Activated CD8-positive, alpha-beta memory T cell treated with anti-CD3 and anti-CD28 coated beads, Interleukin-2, amount 50 U/mL, for 4 hours (primary cell): ENCODE measurements at regions not wholly inside any gene's neighbourhood (a gene's known extent, or its start where the extent isn't known, plus 50 kb on each side); places are given as distances from the start of the nearest gene placed in this dataset.
"Not testable (repeated sequence)": the region's sequence is repeated elsewhere in the genome, so short reads cannot be mapped to it uniquely, and the experiment has no call there.

Experiments
- DNase-seq: peaks from one replicate; pipeline ENCODE4 v3.0.0-alpha.2; 2020

DNA sequence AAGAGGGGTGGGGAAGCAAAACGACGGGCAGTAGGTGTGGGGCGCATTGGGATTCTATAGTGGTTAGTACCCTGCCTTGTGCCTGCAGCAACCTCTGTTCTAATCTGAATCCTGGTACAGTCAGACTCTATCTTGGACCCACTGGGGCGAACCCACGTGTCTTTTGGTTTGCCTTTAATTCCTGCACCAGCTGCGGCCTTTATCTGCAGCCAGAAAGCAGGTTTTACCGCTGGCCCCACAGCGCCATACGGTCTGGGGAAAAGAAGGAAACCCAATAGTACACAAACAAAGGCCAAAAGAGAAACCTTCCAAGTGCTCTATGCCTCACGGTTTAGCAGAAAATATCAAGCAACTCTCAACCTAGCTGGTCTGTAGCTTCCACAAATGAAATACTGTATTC is 118.2 kb downstream of the PPIAL4A start:
- DNase-seq = not testable (repeated sequence)

DNA sequence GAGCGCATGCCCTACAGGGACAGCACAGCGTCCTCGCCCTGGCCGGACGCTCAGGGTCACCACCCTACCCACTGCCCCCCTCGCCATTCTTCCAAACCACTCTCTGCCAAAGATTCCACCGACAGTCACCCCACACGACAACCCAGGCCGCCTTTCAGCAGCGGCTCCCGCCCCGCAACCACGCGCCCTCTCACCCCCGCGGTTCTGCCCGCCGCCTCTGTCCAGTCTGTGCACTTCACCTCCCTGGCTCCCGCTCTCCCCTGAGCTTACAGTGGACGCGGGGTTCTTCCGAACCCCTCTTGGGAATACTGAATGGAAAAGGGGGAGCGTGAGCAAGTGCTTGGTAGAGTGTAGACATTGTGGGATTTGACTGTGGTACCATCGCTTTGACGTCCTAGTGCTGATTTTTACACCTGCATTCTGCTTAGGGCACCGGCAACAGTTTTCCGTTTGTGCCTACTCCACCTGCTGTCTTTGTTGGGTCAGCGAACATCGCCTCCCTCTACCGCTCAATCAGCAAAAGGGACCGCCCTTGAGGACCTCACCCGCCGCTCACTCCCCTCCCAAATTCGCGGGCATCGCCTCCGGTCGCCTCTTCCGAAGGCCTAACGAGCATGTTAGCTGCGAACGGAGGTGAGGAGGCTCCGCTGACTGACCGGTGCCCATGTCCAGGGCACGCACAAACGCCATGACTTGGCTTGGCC is 119.1 kb downstream of the PPIAL4A start:
- DNase-seq = not testable (repeated sequence)

DNA sequence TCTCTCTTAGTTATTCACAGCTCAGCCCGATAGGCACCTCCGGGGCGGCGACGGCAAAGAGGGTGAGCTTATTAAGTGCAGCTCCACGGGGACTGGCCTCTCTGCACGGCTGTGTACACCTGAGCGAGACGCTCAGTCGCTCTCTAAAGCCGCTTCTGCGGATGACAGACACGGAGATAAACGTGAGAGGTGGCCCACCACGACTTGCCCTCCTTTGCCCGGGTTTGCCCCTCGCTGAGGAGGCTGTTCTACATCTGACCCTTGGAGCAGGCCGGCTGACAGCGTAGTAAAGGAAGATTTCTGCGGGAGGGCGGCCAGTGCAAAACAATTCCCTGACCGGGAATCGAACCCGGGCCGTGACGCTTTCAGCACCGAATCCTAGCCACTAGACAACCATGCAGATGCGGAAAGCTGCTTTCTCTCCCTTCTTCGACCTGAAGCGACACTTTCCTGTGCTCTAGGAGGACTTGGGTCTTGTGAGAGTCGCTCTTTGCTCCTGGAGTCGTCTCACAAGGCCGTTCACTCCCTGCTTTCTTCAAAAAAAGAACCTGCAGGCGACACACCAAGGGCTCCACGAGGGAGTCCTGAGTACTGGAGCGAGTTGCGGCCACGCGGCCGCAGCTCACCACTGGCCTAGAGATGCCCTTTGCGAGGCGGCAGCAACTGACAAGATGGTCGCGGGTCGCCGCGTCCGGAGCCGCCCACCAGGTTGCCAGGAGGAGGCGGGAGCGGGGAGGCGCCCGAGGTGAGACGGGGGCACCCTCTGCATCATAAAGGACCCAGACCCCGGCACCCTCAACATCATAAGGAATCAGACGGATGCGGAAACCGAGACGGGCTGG is 119.9 kb downstream of the PPIAL4A start:
- DNase-seq = peak; percentile 28

DNA sequence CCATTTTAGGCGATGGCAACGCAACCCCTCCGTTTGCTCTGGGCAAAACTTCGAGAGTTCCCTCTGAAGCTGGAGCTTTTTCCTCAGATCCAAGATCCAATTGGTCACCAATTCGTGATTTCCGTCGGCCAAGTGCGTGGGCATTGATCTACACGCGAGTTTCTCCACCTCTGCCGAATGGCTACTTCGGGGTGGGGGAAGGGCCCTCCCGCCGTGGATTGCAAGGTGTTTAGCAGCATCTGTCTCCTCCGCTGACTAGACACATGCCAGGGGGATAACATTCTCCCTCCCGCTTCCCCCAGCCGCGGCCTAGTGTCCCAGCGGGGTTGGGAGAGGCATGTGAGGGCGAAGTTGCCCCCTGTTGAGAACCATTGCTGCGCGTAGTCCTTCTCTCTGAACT is 120.6 kb downstream of the PPIAL4A start:
- not testable (repeated sequence) for DNase-seq

DNA sequence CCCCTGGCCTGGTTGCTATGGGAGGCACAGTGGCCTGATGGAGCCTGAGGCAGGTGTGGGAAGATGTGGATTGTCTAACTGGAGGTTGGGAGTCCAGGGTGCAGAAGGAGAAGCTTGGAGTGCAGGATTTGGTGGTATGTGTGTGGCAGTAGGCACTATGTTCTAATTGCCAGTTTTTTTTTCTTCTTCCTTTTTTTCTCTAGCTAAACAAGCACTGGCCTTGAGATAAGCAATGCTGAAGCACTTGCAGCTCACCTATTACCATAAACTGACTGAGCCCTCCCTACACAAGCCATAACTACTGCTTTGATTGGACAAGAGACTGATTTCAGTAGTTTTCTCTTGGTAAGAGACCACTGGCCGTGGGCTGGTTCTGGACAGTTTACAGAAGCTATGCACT is 123.6 kb downstream of the PPIAL4A start:
- DNase-seq = not testable (repeated sequence)

DNA sequence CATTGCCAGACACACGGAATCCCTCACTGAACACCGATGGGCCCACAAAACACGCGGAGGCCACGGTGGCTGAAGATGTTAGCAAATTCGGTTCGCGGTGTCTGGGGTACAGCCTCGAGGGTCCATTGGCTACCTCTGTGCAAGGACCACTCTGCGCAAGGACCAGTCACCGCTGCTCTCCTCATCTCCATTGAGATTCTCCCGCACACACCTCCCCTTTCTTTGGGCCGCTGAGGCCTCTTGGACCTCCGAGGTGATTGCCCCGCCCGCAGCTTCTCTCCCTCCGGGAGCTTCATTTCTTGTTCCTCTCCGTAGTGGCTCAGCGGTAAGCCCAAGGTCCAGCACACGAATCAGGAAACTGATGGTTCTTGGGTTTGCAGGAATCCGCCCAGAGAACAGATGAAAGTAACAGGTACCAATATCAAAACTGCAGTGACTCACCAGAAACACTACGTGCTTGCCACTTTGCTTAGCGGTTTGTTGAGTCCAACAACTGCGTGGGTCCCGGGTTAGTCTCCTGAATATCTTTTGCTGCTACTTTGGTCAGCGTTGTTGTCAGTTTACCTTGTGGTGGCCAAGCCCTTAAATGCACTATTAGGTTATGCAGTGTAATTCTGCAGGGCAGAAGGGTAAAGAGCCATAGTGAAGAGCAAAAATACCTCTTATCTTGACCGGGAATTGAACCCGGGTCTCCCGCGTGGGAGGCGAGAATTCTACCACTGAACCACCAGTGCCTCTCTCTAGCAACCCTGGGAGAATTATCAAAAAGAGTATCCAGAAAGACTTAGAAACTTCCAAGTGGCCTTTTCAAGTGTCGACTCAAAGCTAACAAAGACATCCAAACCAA is 126.8 kb downstream of the PPIAL4A start:
- DNase-seq = not testable (repeated sequence)

DNA sequence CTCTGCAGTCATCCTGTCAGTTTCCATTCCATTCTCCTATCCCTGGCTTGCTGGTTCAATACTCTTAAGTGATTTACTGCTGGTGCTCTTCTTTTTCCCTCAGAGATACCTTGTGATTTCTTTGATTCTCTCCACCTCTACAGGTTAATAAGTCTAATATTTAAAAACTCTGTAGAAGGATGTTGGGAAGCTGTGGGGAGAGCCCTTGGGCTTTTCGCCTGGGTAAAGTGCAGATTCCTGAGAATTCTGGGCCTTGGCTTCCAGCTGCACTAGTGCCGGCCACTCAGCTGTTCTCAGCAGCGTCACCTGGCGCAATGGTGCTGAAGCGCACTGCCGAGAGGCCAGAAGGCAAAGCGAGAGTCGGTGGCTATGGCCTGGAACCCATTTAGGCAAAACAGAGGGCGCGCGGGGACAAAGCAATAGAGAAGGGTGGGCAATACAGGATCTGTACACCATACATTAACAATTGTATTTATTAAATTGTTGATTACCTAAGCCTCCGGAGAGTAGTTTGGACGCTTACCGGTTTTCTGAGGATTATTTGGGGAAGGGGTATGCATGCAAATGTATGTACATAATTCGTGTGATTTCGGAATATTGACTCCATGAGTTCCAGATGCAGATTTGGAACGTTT is 130.3 kb downstream of the PPIAL4A start:
- not testable (repeated sequence) for DNase-seq

DNA sequence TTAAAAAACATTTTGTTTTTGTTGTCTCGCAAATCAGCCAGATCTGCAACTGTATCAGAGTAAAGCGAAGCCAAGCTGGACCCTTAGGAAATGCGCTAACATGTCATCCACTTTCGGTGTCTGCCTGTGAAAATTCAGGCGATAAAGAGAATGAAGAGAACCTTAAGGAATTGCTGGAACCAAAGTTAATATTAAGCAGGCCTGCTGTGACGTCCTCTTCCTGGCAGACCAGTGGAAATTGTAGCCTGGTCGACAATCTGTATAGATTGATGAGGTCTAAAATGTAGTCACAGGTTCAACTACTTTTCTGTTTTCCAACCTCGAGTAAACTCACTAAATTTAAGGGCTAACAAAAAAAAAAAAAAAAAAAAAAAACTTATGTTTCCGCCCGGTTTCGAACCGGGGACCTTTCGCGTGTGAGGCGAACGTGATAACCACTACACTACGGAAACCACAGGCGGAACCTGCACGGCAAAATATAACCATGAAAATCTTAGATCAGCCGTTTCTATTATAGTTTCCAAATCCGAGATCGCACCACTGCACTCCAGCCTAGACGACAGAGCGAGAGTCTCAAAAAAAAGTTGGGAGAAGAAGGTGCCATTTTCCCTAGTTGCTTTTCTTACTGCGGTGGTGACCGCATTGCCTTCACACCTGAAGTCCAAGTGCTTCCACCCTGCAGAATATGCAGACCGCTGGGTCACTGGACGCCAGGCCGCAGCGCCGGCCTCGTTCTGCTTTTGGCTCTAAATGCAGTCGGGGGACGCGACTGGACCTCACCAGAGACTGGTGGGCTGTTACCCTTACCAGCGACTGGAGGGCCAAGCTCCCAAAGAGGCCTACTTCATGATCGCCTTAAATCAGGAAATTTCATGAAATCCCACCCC is 131.0 kb downstream of the PPIAL4A start:
- DNase-seq = not testable (repeated sequence)

DNA sequence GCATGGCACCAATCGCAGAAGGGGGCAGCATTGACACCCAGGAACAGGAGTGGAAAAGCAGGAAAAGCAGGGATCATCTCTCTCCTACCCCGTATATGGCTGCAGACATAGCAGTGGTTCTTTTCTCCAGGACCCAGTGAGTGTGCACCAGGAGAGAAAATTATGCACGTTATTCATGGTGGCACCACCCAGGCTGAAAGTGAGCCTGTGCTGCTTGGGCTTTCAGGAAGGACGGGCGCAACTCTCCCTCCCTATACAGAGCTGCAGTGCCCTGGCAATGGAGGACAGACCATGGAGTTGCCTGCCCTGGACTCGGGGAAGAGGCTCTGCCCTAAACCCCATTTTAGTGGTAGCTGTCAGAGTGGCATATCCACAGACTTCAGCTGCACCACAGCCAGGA is 132.1 kb downstream of the PPIAL4A start:
- DNase-seq = not testable (repeated sequence)

DNA sequence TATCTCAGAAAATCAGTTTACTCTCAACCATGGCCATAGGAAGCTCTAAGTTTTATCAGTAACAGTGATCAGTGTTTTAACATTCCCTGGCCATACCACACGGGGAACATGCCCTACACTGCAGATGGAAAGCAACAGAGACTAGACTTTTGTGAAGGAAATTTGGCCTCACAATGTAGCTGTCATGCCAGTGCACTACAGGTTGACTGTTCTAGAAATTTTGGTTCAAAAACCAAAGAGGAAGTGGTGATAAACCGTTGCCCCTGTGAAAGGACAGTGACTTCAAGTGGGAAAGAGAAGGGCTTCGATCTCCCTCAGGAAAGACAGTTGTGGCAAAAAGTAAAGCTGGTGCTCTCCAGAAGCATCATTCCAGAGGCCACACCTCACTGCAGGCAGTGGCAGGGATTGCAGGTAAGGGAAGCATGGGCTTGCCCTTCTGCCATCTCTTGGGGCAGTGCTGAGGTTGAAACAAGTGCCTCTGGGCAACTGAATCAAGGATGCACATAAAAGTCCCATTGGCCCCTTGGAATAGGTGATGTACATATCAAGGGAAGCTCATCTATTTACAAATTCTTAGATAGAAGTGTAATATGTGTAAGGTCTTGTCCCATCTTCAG is 143.4 kb downstream of the PPIAL4A start:
- not testable (repeated sequence) for DNase-seq

DNA sequence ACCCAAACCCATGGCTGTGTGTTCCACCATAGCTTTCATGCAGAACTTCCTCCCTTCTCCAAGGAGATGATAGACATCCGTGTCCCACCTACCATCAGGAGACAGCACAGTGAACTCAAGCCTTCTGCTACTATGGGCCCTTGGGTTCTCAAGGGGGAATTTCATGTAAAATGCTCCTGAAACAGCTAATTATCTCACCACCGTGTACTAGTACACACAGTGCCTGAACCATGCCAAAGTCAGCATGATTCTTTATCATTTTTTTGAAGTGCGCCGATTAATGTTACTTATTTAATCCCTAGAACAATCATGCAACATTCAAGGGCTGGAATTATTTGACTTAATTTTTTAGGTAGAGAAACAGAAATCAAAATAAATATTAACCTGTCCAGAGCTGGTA is 147.2 kb downstream of the PPIAL4A start:
- DNase-seq = not testable (repeated sequence)

DNA sequence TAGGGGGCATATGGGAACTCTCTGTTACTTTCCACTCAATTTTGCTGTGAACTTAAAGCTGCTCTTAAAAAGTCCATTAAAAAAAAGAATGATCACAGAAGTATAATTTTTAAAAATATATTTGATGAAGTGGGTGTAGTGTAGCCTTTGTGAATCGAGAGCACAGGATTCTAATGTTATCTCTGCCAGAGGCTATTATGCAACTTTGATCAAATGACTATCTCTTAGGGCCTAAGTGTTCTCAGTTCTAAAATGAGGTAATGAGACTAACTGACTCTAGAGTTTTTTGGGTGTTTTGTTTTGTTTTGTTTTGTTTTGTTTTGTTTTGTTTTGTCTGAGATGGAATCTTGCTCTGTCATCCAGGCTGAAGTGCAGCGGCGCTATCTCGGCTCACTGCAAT is 143.2 kb downstream of the FAM72B start:
- DNase-seq = not testable (repeated sequence)

DNA sequence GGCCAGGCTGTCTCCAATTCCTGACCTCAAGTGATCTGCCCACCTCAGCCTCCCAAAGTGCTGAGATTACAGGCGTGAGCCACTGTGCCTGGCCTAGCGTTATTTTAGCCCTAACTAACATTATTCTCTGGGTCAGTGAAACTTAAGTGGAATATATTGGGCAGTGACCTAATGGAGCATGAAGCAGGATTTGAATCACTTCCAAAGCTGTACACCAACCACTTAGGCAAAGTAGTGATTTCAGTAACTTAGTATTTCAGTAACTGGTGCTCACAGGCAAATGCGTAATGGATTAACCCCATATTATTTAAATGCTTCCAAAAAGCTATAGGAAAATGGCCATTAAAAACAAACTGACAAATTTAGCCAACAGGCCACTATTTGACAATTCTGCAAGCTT is 142.6 kb downstream of the FAM72B start:
- not testable (repeated sequence) for DNase-seq

DNA sequence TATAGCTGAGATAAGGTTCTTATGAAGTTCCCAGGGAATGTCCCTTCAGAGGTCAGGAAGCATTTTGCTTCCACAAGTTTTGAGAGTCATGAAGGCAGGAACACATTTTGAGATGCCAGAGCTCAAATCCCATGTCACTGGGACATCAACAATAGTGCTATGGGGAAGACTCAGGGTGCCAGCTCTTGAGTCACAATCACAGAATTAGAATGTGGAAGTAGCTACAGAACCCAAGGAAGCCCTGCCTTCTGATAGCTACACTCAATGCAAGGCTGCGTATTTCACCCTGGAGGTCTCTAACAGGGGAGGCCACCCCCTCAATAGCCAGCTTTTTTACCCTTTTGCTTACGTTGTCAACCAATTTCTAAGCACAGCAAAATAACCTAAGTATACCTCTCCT is 141.3 kb downstream of the FAM72B start:
- not testable (repeated sequence) for DNase-seq

DNA sequence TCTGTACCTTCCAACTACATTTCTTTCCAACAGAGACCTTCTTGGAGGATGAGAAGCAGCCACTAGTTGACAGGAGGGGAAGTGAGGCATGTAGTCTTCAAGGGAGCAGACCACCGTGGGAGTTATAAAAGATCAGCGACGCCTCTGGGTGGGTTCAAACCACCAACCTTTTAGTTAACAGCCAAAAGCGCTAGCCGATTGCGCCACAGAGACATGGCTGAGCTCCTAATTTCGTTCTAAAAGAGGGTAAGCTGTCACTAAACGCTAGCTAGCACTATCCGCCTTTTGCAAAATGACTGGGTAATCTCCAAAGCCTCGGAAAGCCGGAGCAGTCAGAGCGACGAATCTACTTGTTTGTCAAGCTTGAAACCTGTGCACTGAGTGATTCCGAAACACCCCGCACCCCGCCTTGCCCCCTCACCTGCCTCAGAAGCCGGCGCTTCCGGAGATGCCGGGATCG is 135.8 kb downstream of the FAM72B start:
- not testable (repeated sequence) for DNase-seq

DNA sequence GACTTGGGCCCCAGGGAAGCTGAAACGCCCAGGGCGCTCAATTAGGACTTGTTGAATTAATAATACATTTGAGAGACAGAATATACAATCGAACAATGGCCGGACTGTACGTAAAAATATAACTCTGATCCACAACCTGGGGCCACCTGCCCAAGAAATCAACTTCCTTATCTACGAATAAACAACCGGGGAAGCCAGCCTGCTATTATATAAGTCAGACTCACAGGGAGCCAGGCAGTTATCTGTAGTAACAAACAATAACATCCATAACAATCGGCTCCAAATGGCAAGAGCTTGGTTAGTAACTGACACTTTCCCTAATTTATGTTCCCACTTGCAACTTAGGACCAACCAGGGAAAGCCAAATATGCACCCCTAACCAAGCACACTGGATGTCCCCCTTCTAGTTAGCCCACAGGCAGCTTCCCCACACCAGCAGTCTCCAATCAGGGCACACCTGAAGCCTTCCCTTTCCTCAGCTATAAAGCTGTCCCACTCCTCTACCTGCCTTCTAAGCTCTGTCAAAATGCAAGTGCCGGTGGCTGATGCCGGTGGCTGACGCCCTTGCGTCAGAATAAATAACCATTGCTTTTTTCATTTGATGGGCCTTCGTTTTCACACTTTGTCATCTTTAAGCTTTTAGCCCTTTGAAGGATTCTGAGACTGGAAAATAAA is 135.2 kb downstream of the FAM72B start:
- not testable (repeated sequence) for DNase-seq

DNA sequence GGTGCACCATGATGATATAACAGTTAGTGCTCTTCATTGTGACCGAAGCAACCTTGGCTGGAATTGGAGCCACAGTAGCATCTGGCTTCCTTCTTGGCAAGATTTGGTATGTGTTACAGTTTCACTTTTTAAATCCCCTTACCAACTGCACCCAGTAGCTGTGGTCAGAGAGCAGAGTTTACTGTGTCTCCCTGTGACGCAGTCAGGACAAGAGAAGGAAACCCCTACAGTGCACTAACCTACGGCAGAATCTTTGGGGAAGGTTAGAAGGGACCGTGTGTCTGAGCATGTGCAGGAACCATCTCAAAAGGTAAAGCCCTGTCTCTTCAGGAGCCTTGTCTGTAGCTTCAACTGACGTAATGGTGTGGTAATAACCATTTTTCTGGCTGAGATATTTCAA is 134.0 kb downstream of the FAM72B start:
- not testable (repeated sequence) for DNase-seq

DNA sequence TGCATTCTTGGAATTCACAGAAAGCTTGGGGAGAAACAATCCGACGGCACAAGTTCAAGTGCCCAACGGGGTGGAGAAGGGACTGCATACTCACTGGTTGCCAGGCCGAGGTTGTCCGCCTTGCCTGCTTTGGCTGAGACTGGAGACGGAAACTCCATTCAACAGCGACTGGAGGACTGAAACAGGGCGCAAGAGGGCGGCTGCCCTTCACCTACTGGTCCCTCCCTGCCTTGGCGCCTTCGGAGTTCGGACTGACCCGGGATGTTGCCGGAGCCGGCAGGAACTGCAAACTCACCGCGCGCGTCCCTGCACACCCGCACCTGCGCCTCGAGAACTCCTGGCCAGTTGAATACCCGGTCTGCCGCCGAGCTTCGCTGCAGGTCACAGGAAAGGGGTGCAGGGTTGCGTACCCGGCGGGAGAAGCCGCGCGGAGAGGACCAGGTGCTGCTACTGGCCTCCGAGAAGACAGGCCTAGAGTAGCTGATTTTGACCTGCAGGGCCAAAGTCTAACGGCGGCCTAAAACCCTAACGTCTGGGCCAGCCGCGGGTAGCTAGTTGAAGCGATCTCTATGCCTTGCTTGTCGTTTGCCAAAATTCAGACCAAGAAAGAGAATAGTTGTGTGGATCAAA is 132.9 kb downstream of the FAM72B start:
- DNase-seq = not testable (repeated sequence)

DNA sequence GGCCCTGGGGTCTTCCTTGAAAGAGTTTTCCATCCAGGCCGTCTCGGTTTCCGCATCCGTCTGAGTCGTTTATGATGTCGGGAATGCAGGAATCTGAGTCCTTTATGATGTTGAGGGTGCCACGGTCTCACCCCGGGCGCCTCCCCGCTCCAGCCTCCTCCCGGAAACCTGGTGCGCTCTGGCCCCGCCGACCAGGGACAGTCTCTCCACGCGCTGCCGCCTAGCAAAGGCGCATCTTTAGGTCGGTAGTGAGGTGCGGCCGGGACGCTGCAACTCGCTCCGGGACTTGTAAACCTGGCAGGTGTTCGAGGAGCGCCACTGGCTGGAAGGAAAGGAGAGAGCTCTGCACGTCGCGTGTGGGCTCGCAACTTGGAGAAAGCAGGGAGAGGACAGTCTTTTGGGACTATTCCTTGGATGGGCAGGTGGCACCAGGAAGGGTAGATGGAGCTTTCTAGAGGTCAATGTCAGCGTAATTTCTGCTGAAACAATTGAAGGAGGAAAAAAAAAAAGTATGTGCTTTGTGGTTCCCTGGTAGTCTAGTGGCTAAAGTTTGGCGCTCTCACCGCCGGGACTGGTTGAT is 132.0 kb downstream of the FAM72B start:
- DNase-seq = not testable (repeated sequence)
